ENCODE measurements at regions not wholly inside any gene's neighbourhood (a gene's known extent, or its start where the extent isn't known, plus 50 kb on each side); places are given as distances from the start of the nearest gene placed in this dataset.

DNA sequence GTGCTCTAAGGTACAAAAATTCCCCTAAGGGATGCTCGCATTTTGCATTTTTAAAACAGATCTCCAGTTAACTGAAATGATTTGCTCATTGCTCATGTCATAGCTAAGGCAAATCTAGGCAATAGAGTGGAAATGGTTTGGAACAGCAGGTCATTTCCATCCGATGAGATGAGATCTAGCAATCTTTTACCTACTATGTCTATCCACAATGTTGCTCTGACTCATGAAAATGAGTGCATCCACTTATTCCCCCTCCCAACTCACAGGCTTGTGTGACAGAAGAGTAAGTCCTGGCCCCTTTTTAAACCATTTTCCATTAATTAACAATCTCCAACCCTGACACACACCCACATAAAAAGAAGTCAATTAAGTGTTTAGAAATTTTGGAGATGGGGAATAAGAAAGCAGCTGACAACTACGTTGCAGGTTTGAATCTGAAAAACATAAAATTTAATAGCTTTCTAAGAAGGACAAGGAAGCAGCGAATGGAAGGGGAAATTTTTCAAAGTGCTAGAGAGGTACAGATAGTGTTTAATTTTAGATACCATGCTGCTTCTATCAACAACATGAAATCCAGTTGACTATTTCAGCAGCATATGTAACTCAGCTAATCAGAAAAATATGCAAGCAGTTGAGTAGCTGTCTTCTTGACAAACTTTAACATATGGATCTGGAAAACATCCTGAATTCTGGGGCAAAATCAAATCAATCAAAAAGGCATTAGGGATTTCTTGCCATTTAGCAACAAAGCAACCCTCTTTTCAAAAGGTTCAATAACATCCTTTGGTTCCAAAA lies 112.0 kb downstream of the TMCO5A start:
- no peak for DNase-seq

GRCh38 chr15:38048001-38048455 lies 113.6 kb downstream of the TMCO5A start:
- no peak for DNase-seq

GRCh38 chr15:38049891-38050290 lies 115.5 kb downstream of the TMCO5A start:
- no peak for DNase-seq

- no peak for DNase-seq
Observed at GRCh38 chr15:38050529-38051448, 116.3 kb downstream of the TMCO5A start.

- no peak for DNase-seq
Observed at GRCh38 chr15:38053205-38053604, 118.8 kb downstream of the TMCO5A start.

DNA sequence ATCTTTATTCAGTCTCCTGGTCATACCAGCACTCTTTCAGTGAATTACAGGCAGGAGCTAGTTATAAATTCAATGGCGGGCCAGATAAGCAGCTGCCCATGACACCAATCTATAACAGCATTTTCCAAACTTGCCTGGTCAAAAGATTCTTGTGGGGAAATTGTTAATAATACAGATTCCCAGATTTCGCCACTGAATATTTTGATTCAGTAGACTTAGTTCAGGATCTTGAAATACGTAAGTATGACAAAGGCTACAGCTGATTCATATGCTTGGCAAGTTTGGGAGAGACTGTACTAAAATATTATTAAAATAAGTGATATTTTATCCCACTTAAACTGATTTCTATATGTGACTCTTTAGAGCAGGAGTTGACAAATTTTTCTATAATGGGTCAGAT lies 119.3 kb downstream of the TMCO5A start:
- DNase-seq: no peak

DNA sequence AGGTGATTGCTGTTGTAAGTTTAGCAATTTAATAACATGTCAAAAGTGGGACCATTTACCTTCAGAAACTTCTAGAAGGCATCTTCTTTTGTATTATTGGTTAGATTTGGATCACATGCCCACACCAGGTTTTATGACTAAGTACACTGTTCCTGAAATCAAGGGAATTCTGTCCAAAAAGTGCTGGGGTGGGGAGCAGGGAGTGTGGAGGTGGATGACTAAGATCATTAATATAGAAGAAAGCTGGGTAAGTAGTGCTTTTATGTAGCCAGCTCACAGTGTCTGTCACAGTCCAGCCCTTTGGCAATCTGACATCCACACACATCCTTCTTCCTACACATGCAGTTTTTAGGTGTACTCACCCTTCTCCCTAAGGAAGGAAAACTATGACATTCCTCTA lies 120.0 kb downstream of the TMCO5A start:
- DNase-seq: no peak

DNA sequence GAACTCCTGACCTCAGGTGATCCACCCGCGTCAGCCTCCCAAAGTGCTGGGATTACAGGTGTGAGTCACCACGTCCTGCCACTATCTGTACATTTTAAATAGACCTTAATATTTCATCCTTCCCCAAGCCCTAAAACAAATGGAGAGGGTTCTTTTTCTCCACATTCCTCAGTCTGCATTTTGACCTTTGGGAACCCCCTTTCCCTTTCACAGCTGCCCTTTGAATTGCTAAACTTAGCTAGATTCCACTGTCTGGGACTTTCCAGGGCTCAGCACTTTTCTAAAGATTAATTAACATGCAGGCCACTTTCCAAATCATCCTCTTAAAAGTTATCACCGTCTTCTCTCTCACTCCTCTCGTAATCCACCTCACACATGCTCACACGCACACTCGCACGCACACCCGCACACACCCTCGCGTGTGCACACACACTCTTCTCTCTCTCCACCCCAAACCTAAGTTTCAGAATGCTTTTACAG lies 124.2 kb downstream of the TMCO5A start:
- no peak for DNase-seq

- DNase-seq: no peak
Observed at GRCh38 chr15:38059665-38060064, 125.2 kb downstream of the TMCO5A start.

GRCh38 chr15:38061856-38062649 lies 127.6 kb downstream of the TMCO5A start:
- no peak for DNase-seq

DNA sequence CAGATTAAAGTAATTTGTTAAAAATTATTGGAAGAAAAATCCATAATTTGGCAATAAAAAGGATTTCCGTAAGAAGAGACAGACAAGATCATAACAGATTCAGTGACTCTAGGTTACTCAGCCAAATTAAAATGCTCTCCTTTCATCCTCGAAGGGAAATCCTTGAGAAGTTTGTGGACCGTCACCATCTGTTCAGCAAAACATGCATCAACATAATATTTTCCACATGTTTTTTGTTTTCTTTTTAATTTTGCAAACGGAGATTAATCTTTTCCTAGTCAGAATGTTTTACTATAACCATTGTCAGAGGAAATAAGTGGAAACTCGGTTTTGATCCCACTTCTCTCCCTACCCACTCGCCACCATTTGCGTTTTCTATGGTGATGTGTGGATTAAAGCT lies 128.3 kb downstream of the TMCO5A start:
- DNase-seq: no peak

DNA sequence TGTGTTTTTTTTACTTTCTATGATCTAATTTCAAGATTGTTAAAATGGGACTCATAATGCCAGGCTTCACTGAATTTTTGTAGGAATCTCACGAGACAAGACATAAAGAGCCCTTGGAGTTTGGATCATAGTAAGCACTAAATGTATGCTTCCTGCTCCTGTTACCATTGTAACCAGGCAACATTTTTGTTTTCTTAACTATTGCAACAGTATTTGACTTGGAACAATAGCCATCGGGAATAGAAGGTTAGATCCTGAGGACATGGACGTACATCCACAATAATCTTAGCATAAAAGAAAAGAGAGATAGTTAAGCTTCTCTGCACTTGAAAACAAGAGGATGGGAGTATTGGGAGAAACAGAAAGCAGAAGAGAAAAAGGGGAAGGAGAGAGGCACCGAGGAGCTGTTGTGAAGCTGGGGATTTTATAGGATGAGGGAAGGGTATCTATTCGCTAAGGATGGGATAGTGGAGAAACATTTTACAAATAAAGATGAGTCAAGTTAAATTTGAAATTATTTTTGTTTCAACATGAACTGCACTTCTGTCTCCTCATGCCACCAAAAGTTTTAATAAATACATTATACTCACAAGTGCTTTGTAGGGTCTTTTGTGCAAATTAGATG lies 131.4 kb downstream of the TMCO5A start:
- no peak for DNase-seq

GRCh38 chr15:38066612-38067011 lies 132.2 kb downstream of the TMCO5A start:
- DNase-seq: no peak

DNA sequence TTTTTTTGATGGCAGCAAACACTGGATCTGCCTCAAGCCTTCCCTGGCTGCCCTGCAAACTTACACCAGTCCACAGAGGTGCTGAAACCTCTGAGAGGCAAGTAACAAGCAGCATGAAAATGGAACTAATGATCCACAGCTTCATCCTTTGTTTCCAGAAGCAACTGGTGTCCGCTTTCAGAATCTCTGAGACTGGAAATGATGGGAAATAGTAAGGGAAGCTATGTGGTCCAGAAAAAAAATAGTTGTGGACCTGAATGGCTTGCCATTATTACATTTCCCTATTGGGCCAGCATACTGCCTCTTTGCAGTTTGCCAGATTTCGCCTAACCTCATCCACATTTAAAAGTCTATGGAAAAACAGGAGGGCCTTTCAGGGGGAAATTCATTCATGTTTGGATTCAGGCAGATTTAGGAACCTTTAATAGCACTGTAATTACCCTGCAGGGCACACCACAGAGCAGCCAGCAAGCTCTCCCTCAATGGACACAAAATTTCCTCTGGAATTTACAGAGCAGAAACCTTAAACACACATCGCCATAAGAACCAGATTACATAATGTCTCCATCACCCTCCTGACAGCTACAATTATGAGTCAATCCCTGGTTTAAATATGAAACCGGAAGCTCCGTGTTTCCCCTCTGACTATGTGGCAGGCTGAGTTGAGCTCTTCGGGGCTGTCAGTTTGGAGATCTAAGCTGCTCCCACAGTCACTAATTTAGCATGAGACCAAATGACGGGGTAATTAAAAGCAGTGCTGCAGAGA lies 134.4 kb downstream of the TMCO5A start:
- DNase-seq: peak; percentile 45

DNA sequence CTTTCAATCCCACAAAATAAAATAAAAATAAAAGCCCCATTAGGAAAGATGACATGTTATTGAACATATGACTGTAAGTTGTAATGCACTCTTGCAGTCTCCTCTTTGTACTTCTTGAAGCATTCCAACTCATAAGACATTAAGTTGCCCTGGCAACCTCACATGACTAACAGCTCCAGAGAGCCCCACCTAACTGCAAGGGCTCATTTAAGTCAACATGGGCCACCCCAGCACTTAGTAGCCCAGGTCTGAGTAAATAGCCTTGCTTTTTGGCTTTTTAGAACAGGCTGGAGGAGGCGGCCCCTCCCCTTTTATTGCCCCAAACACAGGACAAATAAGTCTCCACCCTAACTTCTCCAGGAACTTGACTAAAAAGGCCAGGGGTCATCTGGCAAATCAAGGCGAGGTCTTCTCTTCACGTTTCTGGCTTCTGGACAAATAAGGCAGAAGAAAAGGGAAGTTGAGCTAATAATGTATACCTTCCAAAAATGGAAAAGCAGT lies 135.1 kb downstream of the TMCO5A start:
- DNase-seq: peak; percentile 13

- DNase-seq: no peak
Observed at GRCh38 chr15:38070778-38071177, 136.3 kb downstream of the TMCO5A start.

GRCh38 chr15:38071211-38071972 lies 137.0 kb downstream of the TMCO5A start:
- no peak for DNase-seq

DNA sequence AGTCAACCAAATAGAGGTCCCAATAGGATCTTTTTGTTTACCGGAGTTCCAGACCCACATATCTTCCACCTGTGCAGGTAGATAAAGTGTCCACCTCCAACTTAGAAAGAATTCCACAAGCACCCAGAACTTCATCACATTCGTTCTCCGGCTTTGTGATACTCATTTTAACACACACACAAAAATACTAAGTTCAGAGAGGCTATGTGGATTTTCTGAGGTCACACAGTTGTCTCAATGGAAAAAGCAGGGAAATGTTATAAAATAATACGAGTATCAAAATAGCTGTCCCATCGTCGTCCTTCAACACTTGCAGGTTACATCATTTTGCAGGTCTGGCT lies 137.5 kb downstream of the TMCO5A start:
- DNase-seq: no peak

DNA sequence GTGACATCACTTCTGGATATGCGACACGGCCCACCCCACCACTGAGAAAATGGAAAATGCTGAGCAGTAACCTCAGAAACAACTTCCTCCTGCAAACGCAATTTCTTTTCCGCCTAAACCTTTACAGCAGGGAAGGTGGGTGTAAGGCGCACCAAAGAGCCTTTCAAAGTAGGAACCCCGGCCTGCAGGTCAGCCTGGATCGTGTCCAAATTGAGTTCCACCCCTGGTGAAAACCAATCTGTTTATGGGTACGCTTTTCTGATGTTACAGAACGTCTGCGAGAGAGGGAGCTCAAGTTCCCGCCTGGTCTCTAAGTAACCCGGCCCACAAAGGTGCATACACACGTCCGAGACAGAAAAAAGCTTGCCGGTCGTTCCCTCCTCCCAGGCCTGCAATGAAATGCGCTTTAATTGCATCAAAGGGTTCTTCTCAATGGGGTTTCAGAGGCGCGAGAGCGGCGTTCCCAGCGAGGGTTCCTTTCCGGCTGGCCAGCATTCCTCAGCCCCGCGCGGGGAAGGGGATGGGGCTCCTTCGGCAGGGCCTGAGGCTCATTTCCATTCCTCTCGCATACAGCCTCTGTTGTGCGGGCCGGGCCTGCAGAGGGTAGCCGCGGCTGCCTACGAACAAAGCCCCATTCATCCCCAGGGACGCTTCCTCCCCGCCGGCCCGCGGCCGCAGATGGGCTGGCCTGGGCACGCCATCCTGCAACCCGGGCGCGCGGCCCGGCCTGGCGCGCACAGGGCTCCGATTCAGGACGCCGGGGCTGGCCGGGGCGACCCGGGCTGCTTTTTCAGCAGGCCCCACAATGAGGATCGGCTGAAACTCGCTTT lies 138.1 kb downstream of the TMCO5A start:
- DNase-seq: peak; percentile 23

All from CD4-positive, alpha-beta T cell treated with Interleukin-4 for 4 hours (primary cell).